GM10266 (cell line): ENCODE measurements at regions not wholly inside any gene's neighbourhood (a gene's known extent, or its start where the extent isn't known, plus 50 kb on each side); places are given as distances from the start of the nearest gene placed in this dataset.

Experiments used
- DNase-seq: peaks from one replicate; pipeline ENCODE4 v3.0.0; 2012; ENCODE audit errors: extremely low spot score
- TF ChIP-seq, protein P1 (sequence below): IDR thresholded peaks from 2 replicates; pipeline ENCODE4 v1.5.1; 2012; ENCODE audit warnings: mild to moderate bottlenecking, low read depth; ENCODE audit not compliant: control insufficient read depth, insufficient read depth; ENCODE audit errors: missing control alignments

DNA sequence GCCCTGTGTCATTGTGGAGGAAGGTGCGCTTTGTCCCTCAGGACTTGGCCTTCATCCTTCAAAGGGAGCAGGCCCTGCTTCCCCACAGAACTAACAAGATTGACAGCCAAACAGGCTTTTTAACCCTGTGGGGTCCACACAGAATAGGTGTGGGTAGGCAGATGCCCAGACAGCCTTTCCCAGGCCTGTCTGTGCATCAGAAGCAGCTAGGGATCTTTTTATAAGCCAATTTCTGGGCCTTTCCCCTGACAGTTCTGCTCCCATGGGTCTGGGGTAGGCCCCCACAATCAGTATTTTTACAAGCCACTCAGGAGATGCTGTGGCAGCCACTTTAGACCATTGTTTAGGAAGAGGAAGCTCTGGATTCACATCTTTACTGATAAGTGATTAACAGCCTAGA, 69.2 kb downstream of the MRPL46 start:
- DNase-seq = no peak
- TF ChIP-seq, protein P1, sequence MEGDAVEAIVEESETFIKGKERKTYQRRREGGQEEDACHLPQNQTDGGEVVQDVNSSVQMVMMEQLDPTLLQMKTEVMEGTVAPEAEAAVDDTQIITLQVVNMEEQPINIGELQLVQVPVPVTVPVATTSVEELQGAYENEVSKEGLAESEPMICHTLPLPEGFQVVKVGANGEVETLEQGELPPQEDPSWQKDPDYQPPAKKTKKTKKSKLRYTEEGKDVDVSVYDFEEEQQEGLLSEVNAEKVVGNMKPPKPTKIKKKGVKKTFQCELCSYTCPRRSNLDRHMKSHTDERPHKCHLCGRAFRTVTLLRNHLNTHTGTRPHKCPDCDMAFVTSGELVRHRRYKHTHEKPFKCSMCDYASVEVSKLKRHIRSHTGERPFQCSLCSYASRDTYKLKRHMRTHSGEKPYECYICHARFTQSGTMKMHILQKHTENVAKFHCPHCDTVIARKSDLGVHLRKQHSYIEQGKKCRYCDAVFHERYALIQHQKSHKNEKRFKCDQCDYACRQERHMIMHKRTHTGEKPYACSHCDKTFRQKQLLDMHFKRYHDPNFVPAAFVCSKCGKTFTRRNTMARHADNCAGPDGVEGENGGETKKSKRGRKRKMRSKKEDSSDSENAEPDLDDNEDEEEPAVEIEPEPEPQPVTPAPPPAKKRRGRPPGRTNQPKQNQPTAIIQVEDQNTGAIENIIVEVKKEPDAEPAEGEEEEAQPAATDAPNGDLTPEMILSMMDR = no peak

DNA sequence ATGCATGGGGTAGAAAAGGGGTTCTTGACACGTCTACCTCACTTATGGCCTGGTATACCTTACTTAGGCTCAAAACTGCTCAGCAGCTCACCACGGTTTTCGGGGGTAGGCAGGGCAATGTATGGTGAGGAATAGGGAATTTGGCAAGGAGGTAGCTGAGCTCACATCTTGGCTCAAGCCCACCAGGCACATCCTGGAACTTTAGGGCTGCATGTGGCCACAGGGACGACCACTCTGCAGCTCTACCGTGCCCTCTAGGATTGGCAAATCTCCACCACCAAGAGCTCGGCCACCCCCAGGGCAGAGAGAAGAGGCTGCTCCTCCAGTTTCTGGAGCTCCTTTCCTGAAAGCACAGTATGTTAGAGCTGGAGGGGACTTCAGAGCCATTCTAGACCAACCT, 69.7 kb downstream of the MRPL46 start:
- TF ChIP-seq, protein P1 = no peak
- DNase-seq = no peak

DNA sequence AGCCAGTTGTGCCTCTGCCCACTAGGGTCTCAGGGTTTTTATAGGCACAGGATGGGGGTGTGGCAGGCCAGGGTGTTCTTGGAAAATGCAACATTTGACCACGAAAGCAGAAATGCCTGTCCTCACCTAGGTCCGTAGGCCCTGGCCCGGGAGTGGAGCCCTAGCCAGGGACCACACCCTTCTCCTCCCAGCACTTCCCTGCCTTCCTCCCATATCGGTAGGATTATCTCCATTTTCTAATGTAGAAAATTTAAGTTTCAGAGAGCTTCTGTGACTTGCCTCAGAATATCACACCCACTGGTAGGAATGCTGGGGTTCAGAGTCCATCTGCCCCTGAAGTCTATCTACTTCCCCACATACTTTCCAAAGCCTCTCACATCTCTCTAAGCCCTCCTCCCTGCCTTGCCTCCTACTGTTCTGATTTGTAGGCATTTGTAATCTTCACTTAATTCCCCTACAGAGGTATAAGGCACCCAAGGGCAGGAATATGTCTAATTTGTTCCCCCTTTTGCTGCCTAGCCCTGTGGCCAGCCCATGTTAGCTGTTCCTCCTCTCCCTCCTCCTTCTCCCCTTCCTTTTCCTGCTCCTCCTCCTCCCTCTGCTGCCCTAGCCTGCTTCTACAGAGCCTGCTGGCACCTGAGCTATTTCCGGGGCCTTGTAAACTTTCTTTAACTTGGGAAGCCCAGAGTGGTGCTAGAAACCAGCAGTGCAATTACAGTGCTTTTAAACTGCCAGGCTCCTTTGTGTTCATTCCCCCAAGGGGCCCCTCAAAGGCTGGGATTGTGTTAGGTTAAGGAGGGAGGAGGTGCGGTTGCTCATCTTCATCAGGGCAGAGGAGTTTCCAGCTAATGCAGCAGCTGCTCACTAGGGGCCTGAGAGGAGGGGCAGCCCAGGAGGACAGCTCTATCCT, 71.1 kb downstream of the MRPL46 start:
- TF ChIP-seq, protein P1 = no peak
- no peak for DNase-seq

GRCh38 chr15:88395241-88395640, 71.9 kb downstream of the MRPL46 start:
- no peak for DNase-seq
- TF ChIP-seq, protein P1 = no peak

DNA sequence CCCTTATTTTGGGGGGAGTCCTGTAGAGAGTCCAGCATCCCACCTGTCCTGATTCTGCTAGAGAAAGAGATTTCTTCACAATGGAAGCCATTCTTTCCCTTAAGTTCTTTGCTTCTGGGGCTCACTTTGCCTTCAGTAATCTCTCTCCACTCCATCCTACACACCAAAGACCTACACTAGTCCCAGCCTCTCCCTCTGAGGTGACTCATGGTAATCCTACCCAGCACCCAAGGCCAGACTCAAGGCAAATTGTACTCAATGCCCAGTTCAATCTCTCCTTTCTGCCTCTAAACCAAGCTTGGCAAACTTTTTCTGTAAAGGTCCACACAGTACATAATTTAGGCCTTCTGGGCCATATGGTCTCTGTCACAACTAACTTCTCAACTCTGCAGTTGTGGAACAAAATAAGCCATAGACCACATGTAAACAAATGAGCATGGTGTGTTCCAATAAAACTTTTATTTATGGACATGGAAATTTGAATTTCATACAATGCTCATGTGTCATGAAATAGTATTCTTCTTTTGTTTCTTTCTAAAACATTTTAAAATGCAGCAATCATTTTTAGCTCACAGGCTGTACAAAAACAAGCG, 72.5 kb downstream of the MRPL46 start:
- TF ChIP-seq, protein P1 = no peak
- no peak for DNase-seq

DNA sequence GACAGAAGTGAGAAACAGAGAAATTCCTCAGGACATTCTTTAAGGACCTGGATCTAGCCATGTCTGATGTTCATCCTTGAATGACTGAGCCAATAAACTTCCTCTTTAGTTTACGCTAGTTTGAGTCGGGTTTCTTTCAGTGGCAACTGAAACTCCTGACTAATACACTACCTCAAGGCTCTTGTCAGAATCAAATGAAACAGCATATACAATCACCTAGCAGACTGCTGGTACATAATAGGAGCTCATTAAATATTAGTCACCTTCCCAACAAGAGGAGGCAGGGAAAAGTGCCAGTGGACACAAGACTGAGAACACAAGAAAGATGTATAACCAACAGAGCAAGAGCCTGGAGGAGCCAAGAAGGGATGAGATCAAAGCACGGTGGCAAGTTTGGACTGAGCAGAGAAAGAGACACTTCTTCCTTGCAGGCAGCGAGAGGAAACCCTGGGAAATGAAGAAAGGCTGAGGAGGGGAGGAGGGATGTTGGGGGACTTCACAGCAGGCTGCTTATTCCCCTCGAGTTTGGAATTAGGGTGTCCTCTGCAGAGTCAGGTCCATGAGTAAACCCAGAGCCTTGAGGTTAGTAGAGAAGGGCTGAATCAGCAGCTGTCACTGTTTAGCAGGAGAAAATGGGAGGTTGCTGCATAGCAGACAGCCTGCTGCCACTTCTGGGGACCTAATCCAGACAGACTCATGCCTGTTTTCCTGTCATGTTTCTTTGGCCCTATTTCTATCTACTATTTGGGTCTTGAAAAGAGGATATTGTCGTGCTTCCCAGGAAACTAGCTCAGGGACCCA, 73.3 kb downstream of the MRPL46 start:
- TF ChIP-seq, protein P1 = no peak
- no peak for DNase-seq
